ENCODE measurements at regions not wholly inside any gene's neighbourhood (a gene's known extent, or its start where the extent isn't known, plus 50 kb on each side); places are given as distances from the start of the nearest gene placed in this dataset.

GRCh38 chr13:26956522-26957142 lies 196.0 kb upstream of the GPR12 start:
- Histone ChIP-seq H3K36me3 (no peaks in the 10 kb centered on the region), H3K27ac (no peak overlapping the region), H3K4me3 (no peak overlapping the region), H3K9me3 (no peaks in the 10 kb centered on the region), H3K27me3 (peaks cover 0 to 3% (median 0%) of the 10 kb centered on the region in 7 donors), H3K4me1 (peaks cover 0 to 7% (median 0%) of the 10 kb centered on the region in 9 donors)
- no peak for TF ChIP-seq CTCF (IDR thresholded peaks at IDR 0.05)
- intact Hi-C loops (cut with DNase I) = no loop called here
- no peak for DNase-seq
- WGBS, 2 donors = 53 to 56% methylated on average over 10 of the region's 10 CpGs
- ATAC-seq = no peak

DNA sequence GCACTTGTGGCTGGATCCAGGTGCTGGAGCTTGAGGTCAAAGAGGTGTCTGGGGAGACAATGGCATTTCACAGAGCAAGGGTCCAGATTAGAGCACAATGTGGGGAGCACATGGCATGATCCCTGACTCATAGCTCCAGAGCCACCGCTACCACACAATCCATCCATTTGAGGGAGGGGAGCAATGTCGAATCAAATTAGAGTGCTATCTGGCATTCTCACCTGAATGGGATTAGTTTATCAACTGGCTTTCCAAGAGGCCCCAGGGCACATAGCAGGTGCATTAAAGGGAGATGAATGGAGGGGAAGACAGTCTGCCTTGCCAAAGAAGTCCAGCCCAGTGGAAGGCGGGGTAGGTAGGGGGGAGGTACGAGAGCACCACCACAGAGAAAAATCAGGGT lies 194.4 kb upstream of the GPR12 start:
- Histone ChIP-seq H3K9me3 (no peaks in the 10 kb centered on the region), H3K27me3 (peaks cover 0 to 1% (median 0%) of the 10 kb centered on the region in 7 donors), H3K4me3 (no peak overlapping the region), H3K4me1 (peaks cover 0 to 10% (median 0%) of the 10 kb centered on the region in 9 donors), H3K36me3 (no peaks in the 10 kb centered on the region), H3K27ac (no peak overlapping the region)
- WGBS, 2 donors = 85 to 89% methylated on average over 4 of the region's 4 CpGs
- intact Hi-C loops (cut with DNase I) = no loop called here
- no peak for ATAC-seq
- DNase-seq = no peak
- TF ChIP-seq CTCF (IDR thresholded peaks at IDR 0.05) = no peak

- no peak overlapping the region for H3K27ac ChIP-seq
- H3K36me3 ChIP-seq = no peaks in the 10 kb centered on the region
- peaks cover 0 to 10% (median 0%) of the 10 kb centered on the region in 9 donors for H3K4me1 ChIP-seq
- 84% methylated on average over 5 of the region's 5 CpGs for WGBS, 2 donors
- no peak overlapping the region for H3K4me3 ChIP-seq
- no peaks in the 10 kb centered on the region for H3K27me3 ChIP-seq
- no peak for TF ChIP-seq CTCF (IDR thresholded peaks at IDR 0.05)
- H3K9me3 ChIP-seq = no peaks in the 10 kb centered on the region
- ATAC-seq (no peak), DNase-seq (no peak)
- intact Hi-C loops (cut with DNase I) = no loop called here
Measured at GRCh38 chr13:26953291-26953690, 192.7 kb upstream of the GPR12 start.

GRCh38 chr13:26952551-26953143 lies 192.1 kb upstream of the GPR12 start:
- Histone ChIP-seq H3K27ac (no peak overlapping the region), H3K4me3 (no peak overlapping the region), H3K27me3 (no peaks in the 10 kb centered on the region), H3K36me3 (no peaks in the 10 kb centered on the region), H3K9me3 (no peaks in the 10 kb centered on the region), H3K4me1 (peaks cover 0 to 10% (median 0%) of the 10 kb centered on the region in 9 donors)
- WGBS, 2 donors = 91 to 93% methylated on average over 12 of the region's 12 CpGs
- DNase-seq (no peak), ATAC-seq (no peak)
- intact Hi-C loops (cut with DNase I) = no loop called here
- TF ChIP-seq CTCF (IDR thresholded peaks at IDR 0.05) = no peak

All from heart right ventricle (tissue), 16 donors.